SHP77 (cell line): ENCODE measurements at regions not wholly inside any gene's neighbourhood (a gene's known extent, or its start where the extent isn't known, plus 50 kb on each side); places are given as distances from the start of the nearest gene placed in this dataset.

ENCODE experiments used
- DNase-seq, 2 experiments: peaks; one replicate each; lab custom pipeline; 2025; lab: John Stamatoyannopoulos, UW

- no peak for DNase-seq
Measured at GRCh38 chr2:120809151-120809550, 73.5 kb downstream of the GLI2 start.

GRCh38 chr2:120809609-120810440 is 74.2 kb downstream of the GLI2 start:
- no peak for DNase-seq

- no peak for DNase-seq
Measured at GRCh38 chr2:120810639-120811038, 75.0 kb downstream of the GLI2 start.

GRCh38 chr2:120812866-120813265 is 77.2 kb downstream of the GLI2 start:
- DNase-seq, result no peak

- DNase-seq, result no peak
Measured at GRCh38 chr2:120814352-120814751, 78.7 kb downstream of the GLI2 start.

GRCh38 chr2:120815292-120815691 is 79.6 kb downstream of the GLI2 start:
- DNase-seq, result no peak

- DNase-seq, result no peak
Measured at GRCh38 chr2:120817136-120817955, 81.7 kb downstream of the GLI2 start.

- no peak for DNase-seq
Measured at GRCh38 chr2:120817956-120818325, 82.3 kb downstream of the GLI2 start.

- DNase-seq, result no peak
Measured at GRCh38 chr2:120818441-120818920, 82.8 kb downstream of the GLI2 start.

GRCh38 chr2:120819720-120820210 is 84.1 kb downstream of the GLI2 start:
- no peak for DNase-seq

GRCh38 chr2:120820263-120820952 is 84.7 kb downstream of the GLI2 start:
- DNase-seq, result peak in 1 of 2 experiments; percentile 9

GRCh38 chr2:120820953-120821279 is 85.2 kb downstream of the GLI2 start:
- DNase-seq, result no peak

GRCh38 chr2:120821446-120822160 is 85.9 kb downstream of the GLI2 start:
- no peak for DNase-seq

- DNase-seq, result no peak
Measured at GRCh38 chr2:120822933-120823332, 87.3 kb downstream of the GLI2 start.

GRCh38 chr2:120823551-120823950 is 87.9 kb downstream of the GLI2 start:
- DNase-seq, result no peak

- DNase-seq, result no peak
Measured at GRCh38 chr2:120824246-120824645, 88.6 kb downstream of the GLI2 start.

GRCh38 chr2:120825370-120826259 is 89.9 kb downstream of the GLI2 start:
- DNase-seq, result peak; percentile 19 to 40

- DNase-seq, result no peak
Measured at GRCh38 chr2:120826260-120826648, 90.6 kb downstream of the GLI2 start.

- no peak for DNase-seq
Measured at GRCh38 chr2:120826716-120827410, 91.2 kb downstream of the GLI2 start.

- DNase-seq, result no peak
Measured at GRCh38 chr2:120828066-120828465, 92.4 kb downstream of the GLI2 start.
